GM18499 (cell line): ENCODE measurements at regions not wholly inside any gene's neighbourhood (a gene's known extent, or its start where the extent isn't known, plus 50 kb on each side); places are given as distances from the start of the nearest gene placed in this dataset.
"Not testable (repeated sequence)": the region's sequence is repeated elsewhere in the genome, so short reads cannot be mapped to it uniquely, and the experiment has no call there.

ENCODE experiments used
- ATAC-seq: cut with Tn5 transposase; IDR thresholded peaks from one replicate; pipeline ENCODE4 v1.9.1; 2021; ENCODE audit warnings: moderate number of reproducible peaks; ENCODE audit not compliant: insufficient read depth, unreplicated experiment

- not testable (repeated sequence) for ATAC-seq
These were observed 180.3 kb downstream of the NPIPA7 start for GRCh38 chr16:16559179-16559740.

DNA sequence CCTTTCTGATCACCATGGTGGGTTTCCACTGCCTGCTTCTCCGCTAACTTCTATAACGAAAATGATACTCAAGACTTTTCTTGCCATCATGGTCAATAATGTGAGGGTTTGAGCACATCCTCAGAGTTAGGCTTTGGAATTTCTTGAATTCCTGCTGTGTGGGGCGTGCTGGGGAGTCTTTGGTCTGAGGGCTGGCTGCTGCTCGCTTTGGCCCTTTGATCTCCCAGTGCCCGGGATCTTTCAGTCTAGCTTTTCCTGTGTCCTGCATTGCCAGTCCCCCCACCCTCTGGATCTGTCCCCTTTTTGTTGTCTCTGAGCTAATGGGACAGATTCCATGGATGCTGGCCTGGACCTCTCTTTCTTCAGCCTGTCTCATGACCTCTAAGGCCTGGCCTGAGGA, 182.6 kb downstream of the NPIPA7 start:
- ATAC-seq: not testable (repeated sequence)

DNA sequence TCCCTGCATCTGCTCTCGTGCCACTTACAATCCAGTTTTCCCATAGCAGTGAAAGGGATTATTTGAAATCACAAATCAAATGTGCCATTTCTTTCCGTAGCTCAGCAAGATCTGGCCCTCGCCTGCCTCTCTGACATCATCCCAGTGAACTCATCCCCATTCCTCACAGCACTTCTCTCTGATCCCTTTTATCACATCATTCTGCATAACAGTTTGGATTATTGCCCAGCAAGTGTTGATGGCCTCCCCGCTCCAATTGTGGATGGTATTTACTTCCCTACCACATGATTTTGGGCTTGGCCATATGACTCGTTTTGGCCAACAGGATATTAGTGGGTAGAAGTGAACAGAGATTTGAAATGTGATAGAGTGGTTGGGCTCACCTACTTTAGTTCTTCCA, 185.0 kb downstream of the NPIPA7 start:
- ATAC-seq: not testable (repeated sequence)

- ATAC-seq: not testable (repeated sequence)
These were observed 186.4 kb downstream of the NPIPA7 start for GRCh38 chr16:16565326-16565725.

- ATAC-seq: not testable (repeated sequence)
These were observed 191.1 kb downstream of the NPIPA7 start for GRCh38 chr16:16570055-16570454.

GRCh38 chr16:16570874-16571273, 191.9 kb downstream of the NPIPA7 start:
- ATAC-seq: not testable (repeated sequence)

- ATAC-seq: not testable (repeated sequence)
These were observed 193.3 kb downstream of the NPIPA7 start for GRCh38 chr16:16572130-16572774.

- ATAC-seq: not testable (repeated sequence)
These were observed 198.1 kb downstream of the NPIPA7 start for GRCh38 chr16:16577062-16577461.

- ATAC-seq: no peak
These were observed 199.8 kb downstream of the NPIPA7 start for GRCh38 chr16:16578701-16579100.

DNA sequence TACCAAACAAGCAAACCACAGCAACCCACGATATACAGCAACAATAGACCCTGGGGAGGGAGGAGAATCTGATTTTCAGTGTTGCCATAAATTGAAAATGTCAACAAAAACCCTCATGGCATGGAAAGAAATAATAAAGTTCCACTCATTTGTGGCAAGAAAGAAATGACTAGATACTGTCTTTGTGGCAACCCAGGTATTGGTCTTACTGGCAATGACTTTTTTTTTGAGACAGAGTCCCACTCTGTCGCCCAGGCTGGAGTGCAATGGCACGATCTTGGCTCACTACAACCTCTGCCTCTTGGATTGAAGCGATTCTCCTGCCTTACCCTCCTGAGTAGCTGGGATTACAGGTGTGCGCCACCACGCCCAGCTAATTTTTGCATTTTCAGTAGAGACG, 204.0 kb downstream of the NPIPA7 start:
- ATAC-seq: not testable (repeated sequence)

- ATAC-seq: not testable (repeated sequence)
These were observed 207.2 kb downstream of the NPIPA7 start for GRCh38 chr16:16586073-16586651.

DNA sequence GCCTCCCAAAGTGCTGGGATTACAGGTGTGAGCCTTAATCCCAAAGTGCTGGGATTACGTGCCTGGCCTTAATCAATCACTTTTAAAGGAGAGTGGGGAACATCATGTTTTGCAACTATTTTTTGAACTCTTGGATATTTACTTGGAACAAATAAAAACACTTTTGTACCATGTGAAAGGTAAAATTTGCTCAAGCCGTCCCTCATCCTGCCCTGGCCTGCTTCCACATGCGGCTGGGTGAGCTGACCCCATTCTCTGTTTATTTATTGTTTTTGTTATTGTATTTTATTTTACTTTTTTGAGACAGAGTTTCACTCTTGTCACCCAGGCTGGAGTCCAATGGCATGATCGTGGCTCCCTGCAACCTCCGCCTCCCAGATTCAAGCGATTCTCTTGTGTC, 208.0 kb downstream of the NPIPA7 start:
- ATAC-seq: not testable (repeated sequence)

DNA sequence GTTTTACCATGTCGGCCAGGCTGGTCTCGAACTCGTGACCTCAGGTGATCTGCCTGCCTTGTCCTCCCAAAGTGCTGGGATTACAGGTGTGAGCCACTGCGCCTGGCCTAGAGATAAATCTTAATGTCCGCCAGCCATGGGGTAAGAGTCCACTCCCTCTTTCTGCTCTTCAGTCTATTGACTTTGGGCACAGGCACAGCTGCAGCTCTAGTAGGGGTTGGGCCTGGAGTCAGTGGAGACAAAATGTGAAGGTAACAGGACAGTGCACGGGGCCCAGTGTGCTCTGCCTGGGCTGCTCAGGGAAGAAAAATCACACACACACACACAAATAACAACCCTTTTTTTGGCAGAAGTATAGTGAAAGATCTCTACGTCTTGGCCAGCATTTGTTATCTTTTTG, 209.5 kb downstream of the NPIPA7 start:
- not testable (repeated sequence) for ATAC-seq

- ATAC-seq: not testable (repeated sequence)
These were observed 211.8 kb downstream of the NPIPA7 start for GRCh38 chr16:16590654-16591318.

DNA sequence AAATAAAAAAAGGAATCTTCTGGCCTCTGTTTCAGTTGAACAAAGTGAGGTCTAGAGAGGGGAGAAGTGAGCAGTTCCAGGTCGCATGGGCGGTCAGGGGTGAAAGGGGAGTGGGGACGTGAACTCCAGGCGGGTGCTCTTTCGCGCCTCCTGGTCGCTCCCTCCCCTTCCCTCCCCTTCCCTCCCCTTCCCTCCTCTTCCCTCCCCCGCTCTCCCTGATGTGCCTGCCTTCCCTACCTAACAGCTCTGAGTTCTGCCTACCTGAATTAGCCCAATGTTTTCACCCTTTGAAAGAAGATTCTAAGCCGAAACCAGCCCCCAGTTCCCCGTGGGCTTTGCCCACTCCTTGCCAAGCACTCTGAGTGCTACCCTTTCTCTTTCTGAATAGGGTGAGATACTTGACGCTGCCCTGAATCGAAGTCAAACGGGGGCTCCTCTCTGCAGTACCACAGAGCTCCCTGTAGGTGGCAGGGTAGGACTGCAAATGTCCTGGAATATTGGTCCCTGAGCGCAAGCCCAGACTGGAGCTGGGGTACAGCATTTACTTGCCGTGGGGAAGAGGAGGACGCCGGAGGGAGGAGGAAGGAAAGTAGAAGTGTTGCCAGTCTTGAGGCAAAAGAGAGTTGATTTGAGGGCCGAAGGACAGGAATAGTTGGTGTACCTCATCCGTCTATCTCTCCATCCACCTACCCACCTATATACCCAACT, 214.4 kb downstream of the NPIPA7 start:
- not testable (repeated sequence) for ATAC-seq

GRCh38 chr16:16595029-16595718, 216.2 kb downstream of the NPIPA7 start:
- ATAC-seq: not testable (repeated sequence)

DNA sequence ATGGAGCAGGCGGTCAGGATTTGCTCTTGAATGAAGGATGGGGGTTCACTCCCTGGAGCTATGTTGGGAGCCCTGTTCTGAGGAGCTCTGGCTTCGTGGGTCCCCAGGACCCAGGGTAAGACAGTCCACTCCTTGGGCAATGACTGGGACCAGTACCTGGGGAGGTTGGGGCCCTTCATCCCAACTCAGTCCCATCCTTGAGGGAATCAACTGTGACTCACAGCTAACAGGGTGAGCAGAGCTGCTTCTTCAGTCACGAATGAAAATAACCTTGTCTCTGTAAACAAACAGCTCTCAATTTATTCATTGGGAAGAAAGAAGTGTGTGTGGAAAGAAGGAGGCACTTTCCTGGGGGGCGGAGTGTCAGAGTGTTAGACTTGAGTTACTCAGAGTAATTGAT, 222.3 kb downstream of the NPIPA7 start:
- not testable (repeated sequence) for ATAC-seq

GRCh38 chr16:16607401-16608082, 228.6 kb downstream of the NPIPA7 start:
- not testable (repeated sequence) for ATAC-seq

DNA sequence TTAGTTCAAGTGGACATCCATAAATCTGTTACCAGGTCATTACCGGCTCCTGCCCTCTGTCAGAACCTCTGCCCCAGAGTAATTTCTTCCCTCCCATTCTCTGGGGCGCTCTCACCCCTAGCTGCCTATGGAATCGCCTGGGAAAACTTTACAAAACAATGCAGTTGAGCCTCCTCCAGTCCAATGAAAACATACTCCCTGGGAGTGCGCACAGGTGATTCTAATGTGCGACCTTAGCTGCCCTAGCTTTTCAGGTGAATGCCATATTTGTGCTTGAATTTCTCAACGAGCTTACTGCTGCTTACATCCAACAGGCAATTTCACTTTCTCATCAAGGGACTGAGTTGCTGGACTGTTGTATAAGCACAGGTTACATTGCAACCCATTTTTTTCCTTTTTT, 230.7 kb downstream of the NPIPA7 start:
- ATAC-seq: not testable (repeated sequence)
